HG03442 (cell line): ENCODE measurements at regions not wholly inside any gene's neighbourhood (a gene's known extent, or its start where the extent isn't known, plus 50 kb on each side); places are given as distances from the start of the nearest gene placed in this dataset.

Experiments
- ATAC-seq: cut with Tn5 transposase; IDR thresholded peaks from one replicate; pipeline ENCODE4 v1.9.1; 2021; ENCODE audit warnings: mild to moderate bottlenecking, moderate library complexity; ENCODE audit not compliant: unreplicated experiment

- no peak for ATAC-seq
These were observed 60.9 kb upstream of the CHD1 start for GRCh38 chr5:98989727-98990126.

- no peak for ATAC-seq
These were observed 57.8 kb upstream of the CHD1 start for GRCh38 chr5:98986587-98986986.

GRCh38 chr5:98982880-98983279, 54.1 kb upstream of the CHD1 start:
- no peak for ATAC-seq
